ENCODE measurements at regions not wholly inside any gene's neighbourhood (a gene's known extent, or its start where the extent isn't known, plus 50 kb on each side); places are given as distances from the start of the nearest gene placed in this dataset.

DNA sequence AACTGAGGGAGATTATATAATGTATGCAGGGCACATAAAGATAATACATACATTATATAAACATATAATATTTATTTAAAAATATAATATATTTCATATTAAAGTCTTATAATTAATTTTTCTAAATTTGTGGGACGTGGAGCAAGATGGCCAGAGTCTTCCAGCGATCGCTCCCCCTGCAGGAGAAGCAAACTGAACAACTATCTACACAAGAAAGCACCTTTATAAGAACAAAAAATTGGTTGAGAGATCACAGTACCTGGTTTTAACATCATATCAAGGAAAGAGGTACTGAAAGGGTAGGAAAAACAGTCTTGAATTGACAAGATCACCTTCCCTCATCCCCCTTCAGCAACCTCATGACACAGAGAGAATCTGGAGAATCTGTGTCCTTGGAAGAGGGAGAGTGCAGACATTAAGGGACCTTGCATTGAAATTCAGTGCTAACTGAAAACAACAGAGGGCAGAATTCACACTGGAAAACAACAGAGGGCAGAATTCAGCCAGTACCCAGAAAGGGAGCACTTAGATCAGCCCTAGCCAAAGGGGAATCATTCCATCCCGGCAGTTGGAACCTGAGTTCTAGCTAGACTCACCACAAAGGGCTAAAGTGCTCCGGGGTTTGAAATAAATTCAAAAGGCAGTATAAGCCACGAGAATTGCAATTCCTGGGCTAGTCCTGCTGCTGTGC is 262.5 kb upstream of the NDST3 start:
- TF ChIP-seq, protein P1, sequence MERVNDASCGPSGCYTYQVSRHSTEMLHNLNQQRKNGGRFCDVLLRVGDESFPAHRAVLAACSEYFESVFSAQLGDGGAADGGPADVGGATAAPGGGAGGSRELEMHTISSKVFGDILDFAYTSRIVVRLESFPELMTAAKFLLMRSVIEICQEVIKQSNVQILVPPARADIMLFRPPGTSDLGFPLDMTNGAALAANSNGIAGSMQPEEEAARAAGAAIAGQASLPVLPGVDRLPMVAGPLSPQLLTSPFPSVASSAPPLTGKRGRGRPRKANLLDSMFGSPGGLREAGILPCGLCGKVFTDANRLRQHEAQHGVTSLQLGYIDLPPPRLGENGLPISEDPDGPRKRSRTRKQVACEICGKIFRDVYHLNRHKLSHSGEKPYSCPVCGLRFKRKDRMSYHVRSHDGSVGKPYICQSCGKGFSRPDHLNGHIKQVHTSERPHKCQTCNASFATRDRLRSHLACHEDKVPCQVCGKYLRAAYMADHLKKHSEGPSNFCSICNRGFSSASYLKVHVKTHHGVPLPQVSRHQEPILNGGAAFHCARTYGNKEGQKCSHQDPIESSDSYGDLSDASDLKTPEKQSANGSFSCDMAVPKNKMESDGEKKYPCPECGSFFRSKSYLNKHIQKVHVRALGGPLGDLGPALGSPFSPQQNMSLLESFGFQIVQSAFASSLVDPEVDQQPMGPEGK (CRISPR knock-in tag; IDR thresholded peaks at IDR 0.05; ENCODE audit: borderline replicate concordance), result no peak
- TF ChIP-seq ZNF8 (CRISPR knock-in tag; IDR thresholded peaks at IDR 0.05) (no peak), ARNTL (CRISPR knock-in tag; IDR thresholded peaks at IDR 0.05; ENCODE audit: borderline replicate concordance, low read depth) (no peak), ZC3H10 (CRISPR knock-in tag; IDR thresholded peaks at IDR 0.05) (no peak), ZNF565 (CRISPR knock-in tag; conservative IDR thresholded peaks at IDR 0.05; ENCODE audit: low read depth) (no peak), OSR1 (CRISPR knock-in tag; IDR thresholded peaks at IDR 0.05) (no peak), BACH2 (CRISPR knock-in tag; IDR thresholded peaks at IDR 0.05; ENCODE audit: borderline replicate concordance) (no peak), ZFP3 (CRISPR knock-in tag; IDR thresholded peaks at IDR 0.05) (no peak)
- TF ChIP-seq, protein P2, sequence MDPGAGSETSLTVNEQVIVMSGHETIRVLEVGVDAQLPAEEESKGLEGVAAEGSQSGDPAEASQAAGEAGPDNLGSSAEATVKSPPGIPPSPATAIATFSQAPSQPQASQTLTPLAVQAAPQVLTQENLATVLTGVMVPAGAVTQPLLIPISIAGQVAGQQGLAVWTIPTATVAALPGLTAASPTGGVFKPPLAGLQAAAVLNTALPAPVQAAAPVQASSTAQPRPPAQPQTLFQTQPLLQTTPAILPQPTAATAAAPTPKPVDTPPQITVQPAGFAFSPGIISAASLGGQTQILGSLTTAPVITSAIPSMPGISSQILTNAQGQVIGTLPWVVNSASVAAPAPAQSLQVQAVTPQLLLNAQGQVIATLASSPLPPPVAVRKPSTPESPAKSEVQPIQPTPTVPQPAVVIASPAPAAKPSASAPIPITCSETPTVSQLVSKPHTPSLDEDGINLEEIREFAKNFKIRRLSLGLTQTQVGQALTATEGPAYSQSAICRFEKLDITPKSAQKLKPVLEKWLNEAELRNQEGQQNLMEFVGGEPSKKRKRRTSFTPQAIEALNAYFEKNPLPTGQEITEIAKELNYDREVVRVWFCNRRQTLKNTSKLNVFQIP (CRISPR knock-in tag; IDR thresholded peaks at IDR 0.05; ENCODE audit: borderline replicate concordance, low read depth), result no peak
- ATAC-seq, result peak; percentile 51; the same call in 2 of the 3 replicates

DNA sequence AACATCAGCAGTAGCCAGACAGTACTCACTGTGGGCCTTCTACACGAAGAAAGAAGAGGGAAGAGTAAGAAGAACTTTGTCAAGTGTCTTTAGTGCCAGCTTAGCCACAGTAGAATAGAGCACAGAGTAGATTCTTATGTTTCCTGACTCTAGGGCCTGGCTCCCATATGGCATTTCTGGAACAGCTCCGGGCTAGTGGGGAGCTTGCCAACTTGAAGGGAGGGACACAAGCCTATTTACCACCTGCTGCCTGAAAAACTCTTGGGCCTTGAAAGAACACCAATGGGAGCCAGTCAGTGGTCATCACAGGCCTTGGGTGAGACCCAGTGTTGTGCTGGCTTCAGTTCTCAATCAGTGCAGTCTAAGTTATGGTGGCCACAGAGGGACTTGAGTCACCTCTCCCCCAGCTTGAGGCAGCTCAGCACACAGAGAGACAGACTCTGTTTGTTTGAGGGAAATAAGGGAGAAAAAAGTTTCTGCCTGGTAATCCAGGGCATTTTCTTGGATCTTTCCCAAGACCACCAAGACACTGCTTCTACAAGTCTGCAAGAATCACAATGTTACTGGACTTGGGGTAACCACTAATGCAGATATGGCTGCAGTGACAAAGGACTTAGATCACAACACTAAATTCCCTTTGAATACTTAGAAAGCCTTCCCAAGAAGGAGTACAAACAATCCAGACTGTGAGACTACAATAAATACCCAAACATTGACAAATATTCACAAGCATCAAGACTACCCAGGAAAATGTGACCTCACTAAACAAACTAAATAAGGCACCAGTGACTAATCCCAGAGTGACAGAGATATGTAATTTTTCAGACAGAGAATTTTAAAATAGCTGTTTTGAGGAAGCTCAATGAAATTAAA is 261.0 kb upstream of the NDST3 start:
- TF ChIP-seq, protein P3, sequence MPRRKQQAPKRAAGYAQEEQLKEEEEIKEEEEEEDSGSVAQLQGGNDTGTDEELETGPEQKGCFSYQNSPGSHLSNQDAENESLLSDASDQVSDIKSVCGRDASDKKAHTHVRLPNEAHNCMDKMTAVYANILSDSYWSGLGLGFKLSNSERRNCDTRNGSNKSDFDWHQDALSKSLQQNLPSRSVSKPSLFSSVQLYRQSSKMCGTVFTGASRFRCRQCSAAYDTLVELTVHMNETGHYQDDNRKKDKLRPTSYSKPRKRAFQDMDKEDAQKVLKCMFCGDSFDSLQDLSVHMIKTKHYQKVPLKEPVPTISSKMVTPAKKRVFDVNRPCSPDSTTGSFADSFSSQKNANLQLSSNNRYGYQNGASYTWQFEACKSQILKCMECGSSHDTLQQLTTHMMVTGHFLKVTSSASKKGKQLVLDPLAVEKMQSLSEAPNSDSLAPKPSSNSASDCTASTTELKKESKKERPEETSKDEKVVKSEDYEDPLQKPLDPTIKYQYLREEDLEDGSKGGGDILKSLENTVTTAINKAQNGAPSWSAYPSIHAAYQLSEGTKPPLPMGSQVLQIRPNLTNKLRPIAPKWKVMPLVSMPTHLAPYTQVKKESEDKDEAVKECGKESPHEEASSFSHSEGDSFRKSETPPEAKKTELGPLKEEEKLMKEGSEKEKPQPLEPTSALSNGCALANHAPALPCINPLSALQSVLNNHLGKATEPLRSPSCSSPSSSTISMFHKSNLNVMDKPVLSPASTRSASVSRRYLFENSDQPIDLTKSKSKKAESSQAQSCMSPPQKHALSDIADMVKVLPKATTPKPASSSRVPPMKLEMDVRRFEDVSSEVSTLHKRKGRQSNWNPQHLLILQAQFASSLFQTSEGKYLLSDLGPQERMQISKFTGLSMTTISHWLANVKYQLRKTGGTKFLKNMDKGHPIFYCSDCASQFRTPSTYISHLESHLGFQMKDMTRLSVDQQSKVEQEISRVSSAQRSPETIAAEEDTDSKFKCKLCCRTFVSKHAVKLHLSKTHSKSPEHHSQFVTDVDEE (CRISPR knock-in tag; IDR thresholded peaks at IDR 0.05), result no peak
- TF ChIP-seq RARB (CRISPR knock-in tag; IDR thresholded peaks at IDR 0.05), result no peak
- TF ChIP-seq ZC3H10 (CRISPR knock-in tag; IDR thresholded peaks at IDR 0.05), result no peak
- no peak for TF ChIP-seq SNAI2 (CRISPR knock-in tag; IDR thresholded peaks at IDR 0.05)
- no peak for TF ChIP-seq ZFP30 (CRISPR knock-in tag; IDR thresholded peaks at IDR 0.05)
- no peak for TF ChIP-seq ZNF8 (CRISPR knock-in tag; IDR thresholded peaks at IDR 0.05)
- TF ChIP-seq TOX (CRISPR knock-in tag; IDR thresholded peaks at IDR 0.05; ENCODE audit: borderline replicate concordance), result no peak
- TF ChIP-seq GLIS3 (CRISPR knock-in tag; IDR thresholded peaks at IDR 0.05), result no peak
- TF ChIP-seq OSR1 (CRISPR knock-in tag; IDR thresholded peaks at IDR 0.05), result no peak
- TF ChIP-seq, protein P4, sequence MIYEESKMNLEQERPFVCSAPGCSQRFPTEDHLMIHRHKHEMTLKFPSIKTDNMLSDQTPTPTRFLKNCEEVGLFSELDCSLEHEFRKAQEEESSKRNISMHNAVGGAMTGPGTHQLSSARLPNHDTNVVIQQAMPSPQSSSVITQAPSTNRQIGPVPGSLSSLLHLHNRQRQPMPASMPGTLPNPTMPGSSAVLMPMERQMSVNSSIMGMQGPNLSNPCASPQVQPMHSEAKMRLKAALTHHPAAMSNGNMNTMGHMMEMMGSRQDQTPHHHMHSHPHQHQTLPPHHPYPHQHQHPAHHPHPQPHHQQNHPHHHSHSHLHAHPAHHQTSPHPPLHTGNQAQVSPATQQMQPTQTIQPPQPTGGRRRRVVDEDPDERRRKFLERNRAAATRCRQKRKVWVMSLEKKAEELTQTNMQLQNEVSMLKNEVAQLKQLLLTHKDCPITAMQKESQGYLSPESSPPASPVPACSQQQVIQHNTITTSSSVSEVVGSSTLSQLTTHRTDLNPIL (CRISPR knock-in tag; IDR thresholded peaks at IDR 0.05; ENCODE audit: low read depth), result no peak
- TF ChIP-seq, protein P2 (CRISPR knock-in tag; IDR thresholded peaks at IDR 0.05; ENCODE audit: borderline replicate concordance, low read depth), result no peak
- TF ChIP-seq BACH2 (CRISPR knock-in tag; IDR thresholded peaks at IDR 0.05; ENCODE audit: borderline replicate concordance), result no peak
- TF ChIP-seq ZNF565 (CRISPR knock-in tag; conservative IDR thresholded peaks at IDR 0.05; ENCODE audit: low read depth), result no peak
- TF ChIP-seq, protein P1 (CRISPR knock-in tag; IDR thresholded peaks at IDR 0.05; ENCODE audit: borderline replicate concordance), result no peak
- no peak for ATAC-seq
